CD4-positive, alpha-beta T cell treated with Interleukin-17A for 1 hour (primary cell): ENCODE measurements at regions not wholly inside any gene's neighbourhood (a gene's known extent, or its start where the extent isn't known, plus 50 kb on each side); places are given as distances from the start of the nearest gene placed in this dataset.

Source experiments
- DNase-seq: peaks from one replicate; pipeline ENCODE4 v3.0.0-alpha.2; 2020

- DNase-seq, result no peak
These were observed 61.1 kb downstream of the SPATA31C2 start for GRCh38 chr9:88077071-88077617.

GRCh38 chr9:88076286-88077070 is 61.8 kb downstream of the SPATA31C2 start:
- DNase-seq, result peak; percentile 2

DNA sequence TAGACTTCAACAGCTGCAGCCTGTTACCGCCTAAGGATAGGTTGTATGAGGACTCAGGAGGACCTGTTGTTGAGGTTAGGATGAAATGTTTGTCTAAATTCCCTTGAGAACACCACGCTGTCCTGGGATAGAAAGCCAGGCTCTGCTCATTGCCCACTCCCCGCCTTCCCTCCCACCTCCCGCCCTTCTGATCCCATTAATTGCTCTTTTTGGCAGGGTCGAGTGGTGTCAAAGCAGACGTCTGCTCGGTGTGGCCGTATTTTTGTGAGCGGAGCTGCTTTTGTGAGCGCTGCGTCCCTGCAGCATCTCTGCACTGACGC is 62.3 kb downstream of the SPATA31C2 start:
- no peak for DNase-seq

- DNase-seq, result no peak
These were observed 62.8 kb downstream of the SPATA31C2 start for GRCh38 chr9:88075506-88075905.

- no peak for DNase-seq
These were observed 63.3 kb downstream of the SPATA31C2 start for GRCh38 chr9:88074931-88075330.

- DNase-seq, result no peak
These were observed 65.4 kb downstream of the SPATA31C2 start for GRCh38 chr9:88072831-88073375.

GRCh38 chr9:88071331-88071730 is 66.9 kb downstream of the SPATA31C2 start:
- DNase-seq, result no peak

- DNase-seq, result no peak
These were observed 72.7 kb downstream of the SPATA31C2 start for GRCh38 chr9:88065619-88066018.

GRCh38 chr9:88064554-88064953 is 73.7 kb downstream of the SPATA31C2 start:
- no peak for DNase-seq

GRCh38 chr9:88060746-88061145 is 77.5 kb downstream of the SPATA31C2 start:
- DNase-seq, result no peak

GRCh38 chr9:88059469-88059868 is 78.8 kb downstream of the SPATA31C2 start:
- DNase-seq, result no peak

DNA sequence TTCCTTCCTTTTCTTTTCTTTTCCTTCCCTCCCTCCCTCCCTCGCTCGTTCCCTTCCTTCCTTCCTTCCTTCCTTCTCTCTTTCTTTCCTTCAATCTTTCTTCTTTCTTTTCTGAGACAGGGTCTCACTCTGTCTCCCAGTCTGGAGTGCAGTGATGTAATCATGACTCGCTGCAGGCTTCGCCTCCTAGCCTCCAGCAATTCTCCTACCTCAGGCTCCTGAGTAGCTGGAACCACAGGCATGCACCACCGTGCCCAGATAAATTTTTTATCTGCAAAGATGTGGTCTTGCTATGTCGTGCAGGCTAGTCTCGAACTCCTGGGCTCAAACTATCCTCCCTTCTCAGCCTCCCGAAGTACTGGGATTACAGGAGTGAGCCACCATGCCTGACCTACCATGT is 81.4 kb downstream of the SPATA31C2 start:
- DNase-seq, result no peak

- no peak for DNase-seq
These were observed 79.6 kb upstream of the CDK20 start for GRCh38 chr9:88053856-88054501.

DNA sequence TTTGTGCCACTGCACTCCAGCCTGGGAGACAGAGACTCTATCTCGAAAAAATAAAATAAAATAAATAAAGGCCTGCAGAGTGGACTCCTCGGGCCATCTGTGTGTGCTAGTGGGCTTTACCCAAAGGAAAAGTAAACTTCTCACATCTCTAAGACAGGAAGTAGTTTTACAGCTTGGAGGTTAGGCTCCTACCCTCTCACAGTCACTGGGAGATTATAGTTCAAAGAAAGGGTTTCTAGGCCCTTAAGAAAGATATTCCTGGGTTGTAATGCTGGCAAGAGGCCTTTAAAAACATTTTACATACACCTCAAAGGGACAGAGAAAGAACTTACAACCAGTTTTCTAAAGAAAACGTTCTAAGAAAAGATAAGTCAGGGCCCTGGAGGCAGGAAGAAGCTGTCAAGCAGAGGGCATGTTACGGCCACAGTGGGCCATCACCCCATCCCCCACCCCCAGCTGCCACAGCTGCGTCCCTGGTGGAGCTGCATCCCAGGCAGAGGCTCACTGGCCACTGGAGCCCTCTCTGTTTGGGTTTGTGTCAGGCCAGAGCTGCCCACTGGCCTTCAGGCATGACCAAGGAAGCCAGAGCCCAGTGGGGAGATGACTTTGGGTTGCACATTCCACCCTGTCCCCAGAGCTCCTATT is 78.1 kb upstream of the CDK20 start:
- no peak for DNase-seq

- DNase-seq, result no peak
These were observed 76.8 kb upstream of the CDK20 start for GRCh38 chr9:88051138-88051537.

- no peak for DNase-seq
These were observed 75.5 kb upstream of the CDK20 start for GRCh38 chr9:88049677-88050307.

- no peak for DNase-seq
These were observed 72.2 kb upstream of the CDK20 start for GRCh38 chr9:88046542-88046941.

DNA sequence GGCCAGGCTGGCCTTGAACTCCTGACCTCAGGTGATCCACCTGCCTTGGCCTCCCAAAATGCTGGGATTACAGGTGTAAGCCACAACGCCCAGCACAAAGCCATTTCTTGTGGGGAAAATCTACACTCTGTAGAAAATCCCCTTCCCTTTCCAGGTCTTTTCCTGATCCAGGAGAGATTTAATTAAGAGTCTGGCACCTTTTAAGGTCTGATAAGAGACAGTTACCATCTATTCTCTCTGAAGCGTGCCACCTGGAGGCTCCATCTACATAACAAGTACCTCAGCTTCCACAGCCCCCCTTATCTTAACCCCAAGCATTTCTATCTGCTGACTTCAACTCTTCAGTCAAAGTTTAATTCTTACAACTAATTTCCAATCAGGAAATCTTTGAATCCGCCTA is 71.4 kb upstream of the CDK20 start:
- DNase-seq, result no peak

GRCh38 chr9:88044200-88044599 is 69.9 kb upstream of the CDK20 start:
- DNase-seq, result no peak

GRCh38 chr9:88043647-88044046 is 69.3 kb upstream of the CDK20 start:
- DNase-seq, result no peak

- no peak for DNase-seq
These were observed 67.1 kb upstream of the CDK20 start for GRCh38 chr9:88041447-88041846.

DNA sequence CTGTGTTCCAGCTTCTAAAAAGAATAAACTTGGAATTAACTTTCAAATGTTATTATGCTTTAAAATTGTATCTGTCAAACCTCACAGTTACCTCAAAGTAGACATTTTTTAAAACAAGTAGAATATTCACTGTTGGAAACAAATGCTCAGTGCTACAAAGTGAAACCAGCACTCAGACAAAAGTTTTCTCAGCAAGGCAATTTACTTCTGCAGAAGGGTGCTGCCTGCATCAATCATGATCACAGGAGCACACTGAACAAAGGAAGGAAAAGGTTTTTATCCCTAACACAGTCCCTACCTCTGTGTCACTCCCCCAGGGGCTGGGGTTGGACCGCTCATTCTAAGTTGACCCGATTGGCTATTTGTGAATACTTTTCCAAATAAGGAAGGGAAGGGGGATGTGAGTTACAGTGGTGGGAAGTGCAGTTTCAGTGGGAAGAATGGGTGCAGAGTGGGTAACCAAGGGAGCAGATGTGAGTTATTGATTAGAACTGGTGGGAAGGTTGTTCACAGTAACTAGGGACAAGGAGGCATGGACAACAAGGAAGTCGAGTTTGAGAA is 63.0 kb upstream of the CDK20 start:
- no peak for DNase-seq

GRCh38 chr9:88034964-88035363 is 60.6 kb upstream of the CDK20 start:
- DNase-seq, result no peak
